ENCODE measurements at regions not wholly inside any gene's neighbourhood (a gene's known extent, or its start where the extent isn't known, plus 50 kb on each side); places are given as distances from the start of the nearest gene placed in this dataset.

- no peak overlapping the region for H3K4me2 ChIP-seq (replicated peaks; ENCODE audit: extremely low read depth, low read length, poor library complexity, severe bottlenecking)
- H3K27me3 Mint-ChIP-seq (ENCODE audit: low read depth in 3 of 3): no peaks in the 10 kb centered on the region
- H3K27me3 ChIP-seq (ENCODE audit: control insufficient read depth in 2 of 2, insufficient read depth in 2 of 2, low read length in 2 of 2): no peaks in the 10 kb centered on the region
- no peak overlapping the region for H3K27ac ChIP-seq (ENCODE audit: low read depth in 1 of 2, low read length in 2 of 2)
- no peak for DNase-seq
- no peak overlapping the region for H3K4me3 ChIP-seq (replicated peaks in 1 of 3; ENCODE audit: low read depth in 2 of 3, low read length in 3 of 3)
- H3K36me3 Mint-ChIP-seq: no peaks in the 10 kb centered on the region
- H3K4me1 Mint-ChIP-seq: no peaks in the 10 kb centered on the region
- H3K79me2 ChIP-seq (ENCODE audit: insufficient read depth, low read length): no peaks in the 10 kb centered on the region
- H3K4me3 Mint-ChIP-seq: no peak overlapping the region
- H3K9me3 Mint-ChIP-seq: peaks cover 0 to 3% (median 0%) of the 10 kb centered on the region in 7 donors
- H3K36me3 ChIP-seq (replicated peaks in 1 of 2; ENCODE audit: control insufficient read depth in 1 of 2, insufficient read depth in 2 of 2, low read length in 2 of 2): no peaks in the 10 kb centered on the region
- H3K27ac Mint-ChIP-seq: no peak overlapping the region
- H3K9me3 ChIP-seq (replicated peaks in 1 of 2; ENCODE audit: control insufficient read depth in 1 of 2, insufficient read depth in 1 of 2, low read length in 2 of 2): no peaks in the 10 kb centered on the region
- intact Hi-C loops (cut with micrococcal nuclease): no loop called here
- H2AFZ ChIP-seq (ENCODE audit: insufficient read depth, low read depth, low read length, poor library complexity, severe bottlenecking): no peak overlapping the region
- no CpG with 5 or more reads among the region's 3 CpGs for WGBS (ENCODE audit: insufficient coverage)
- no peaks in the 10 kb centered on the region for H4K20me1 ChIP-seq (ENCODE audit: insufficient read depth, low read length)
- no peak for TF ChIP-seq CTCF (IDR thresholded peaks at IDR 0.05)
- no peak overlapping the region for H3K9ac ChIP-seq (ENCODE audit: insufficient read depth, low read length, poor library complexity, severe bottlenecking)
- H3K4me1 ChIP-seq (ENCODE audit: control insufficient read depth in 1 of 2, insufficient read depth in 2 of 2, low read length in 2 of 2): no peaks in the 10 kb centered on the region
Observed at GRCh38 chr5:147080391-147080790, 154.4 kb upstream of the STK32A start.

GRCh38 chr5:147081311-147081764, 153.5 kb upstream of the STK32A start:
- no peak for DNase-seq
- no peaks in the 10 kb centered on the region for H3K27me3 ChIP-seq (ENCODE audit: control insufficient read depth in 2 of 2, insufficient read depth in 2 of 2, low read length in 2 of 2)
- no peak overlapping the region for H3K4me3 ChIP-seq (replicated peaks in 1 of 3; ENCODE audit: low read depth in 2 of 3, low read length in 3 of 3)
- no peaks in the 10 kb centered on the region for H3K79me2 ChIP-seq (ENCODE audit: insufficient read depth, low read length)
- no peaks in the 10 kb centered on the region for H3K9me3 ChIP-seq (replicated peaks in 1 of 2; ENCODE audit: control insufficient read depth in 1 of 2, insufficient read depth in 1 of 2, low read length in 2 of 2)
- H3K9me3 Mint-ChIP-seq: peaks cover 0 to 3% (median 0%) of the 10 kb centered on the region in 7 donors
- no peaks in the 10 kb centered on the region for H4K20me1 ChIP-seq (ENCODE audit: insufficient read depth, low read length)
- H3K36me3 Mint-ChIP-seq: no peaks in the 10 kb centered on the region
- H3K4me1 Mint-ChIP-seq: no peaks in the 10 kb centered on the region
- intact Hi-C loops (cut with micrococcal nuclease): no loop called here
- TF ChIP-seq CTCF (IDR thresholded peaks at IDR 0.05): no peak
- no peak overlapping the region for H3K4me2 ChIP-seq (replicated peaks; ENCODE audit: extremely low read depth, low read length, poor library complexity, severe bottlenecking)
- H3K4me1 ChIP-seq (ENCODE audit: control insufficient read depth in 1 of 2, insufficient read depth in 2 of 2, low read length in 2 of 2): no peaks in the 10 kb centered on the region
- no peak overlapping the region for H3K27ac ChIP-seq (ENCODE audit: low read depth in 1 of 2, low read length in 2 of 2)
- no peak overlapping the region for H2AFZ ChIP-seq (ENCODE audit: insufficient read depth, low read depth, low read length, poor library complexity, severe bottlenecking)
- H3K27ac Mint-ChIP-seq: no peak overlapping the region
- H3K4me3 Mint-ChIP-seq: no peak overlapping the region
- H3K9ac ChIP-seq (ENCODE audit: insufficient read depth, low read length, poor library complexity, severe bottlenecking): no peak overlapping the region
- H3K27me3 Mint-ChIP-seq (ENCODE audit: low read depth in 3 of 3): peaks cover 0 to 3% (median 0%) of the 10 kb centered on the region in 3 donors
- WGBS (ENCODE audit: insufficient coverage): 71% methylated on average over 5 of the region's 8 CpGs
- no peaks in the 10 kb centered on the region for H3K36me3 ChIP-seq (replicated peaks in 1 of 2; ENCODE audit: control insufficient read depth in 1 of 2, insufficient read depth in 2 of 2, low read length in 2 of 2)

Data from CD14-positive monocyte (primary cell).